ENCODE measurements at regions not wholly inside any gene's neighbourhood (a gene's known extent, or its start where the extent isn't known, plus 50 kb on each side); places are given as distances from the start of the nearest gene placed in this dataset.

DNA sequence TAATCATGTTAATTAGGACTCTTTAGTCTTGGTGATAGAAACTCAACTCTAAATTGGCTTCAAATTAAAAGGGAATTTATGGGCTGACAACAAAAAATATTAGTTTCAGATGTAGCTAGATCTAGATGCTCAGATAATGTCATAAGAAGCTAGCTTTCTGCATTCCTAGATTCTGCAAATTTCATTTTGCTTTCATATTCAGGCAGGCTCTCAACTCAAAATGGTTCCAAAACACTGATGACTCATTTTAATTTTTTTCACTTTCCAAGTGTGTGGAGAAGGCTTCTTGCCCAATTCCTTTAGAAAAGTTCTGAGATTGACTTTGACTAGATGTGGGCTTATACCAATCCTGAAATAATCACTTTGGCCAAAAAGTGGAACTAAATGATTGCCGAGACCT lies 236.7 kb upstream of the GOT2 start:
- H3F3A ChIP-seq (ENCODE audit: insufficient read depth): no peaks in the 10 kb centered on the region
- no peak overlapping the region for H2AFZ ChIP-seq
- H4K20me1 ChIP-seq (ENCODE audit: insufficient read depth): no peaks in the 10 kb centered on the region
- H3K27ac ChIP-seq: no peak overlapping the region
- H3K9me2 ChIP-seq (ENCODE audit: insufficient read depth): no peaks in the 10 kb centered on the region
- H3K4me2 ChIP-seq (ENCODE audit: unreplicated experiment): no peak overlapping the region
- in situ Hi-C loops (cut with MboI): no loop called here
- H3K9ac ChIP-seq: no peak overlapping the region
- TF ChIP-seq EZH2phosphoT487 (IDR thresholded peaks at IDR 0.05; ENCODE audit: insufficient read depth, low read depth) (no peak), EZH2 (IDR thresholded peaks at IDR 0.05; ENCODE audit: insufficient read depth, poor library complexity, severe bottlenecking) (no peak)
- H3K4me3 ChIP-seq: no peak overlapping the region
- DNase-seq: peak; percentile 3
- no peaks in the 10 kb centered on the region for H3K9me3 ChIP-seq (ENCODE audit: low read depth)
- WGBS, 2 experiments (ENCODE audit: low coverage in 1 of 2, low lambda C conversion rate in 2 of 2, missing lambda C conversion rate in 2 of 2): 0% methylated on average over 1 of the region's 1 CpG
- H3K27me3 ChIP-seq (replicated peaks; ENCODE audit: insufficient read depth): no peaks in the 10 kb centered on the region
- H3K79me2 ChIP-seq (ENCODE audit: insufficient read depth): no peaks in the 10 kb centered on the region
- no peaks in the 10 kb centered on the region for H3K4me1 ChIP-seq (ENCODE audit: insufficient read depth)
- no peaks in the 10 kb centered on the region for H3K36me3 ChIP-seq (ENCODE audit: low read depth)

DNA sequence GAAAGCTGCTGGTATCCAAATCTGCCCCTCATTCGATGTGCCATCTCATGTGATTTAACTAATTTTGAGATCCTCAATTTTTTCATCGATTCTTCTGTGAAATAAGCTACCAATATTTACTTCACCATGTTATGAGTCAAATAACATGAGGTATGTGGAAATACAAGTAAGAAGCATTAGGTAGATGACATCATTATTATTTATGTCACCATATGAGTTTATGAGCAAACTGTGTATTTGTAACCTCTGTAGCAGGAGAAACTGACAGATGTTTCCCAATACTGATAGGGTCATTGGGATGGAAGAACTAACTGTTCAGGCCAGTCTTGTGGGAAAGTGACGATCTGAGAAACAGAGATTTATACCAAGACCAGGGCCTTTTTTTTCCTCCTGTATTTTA lies 229.4 kb upstream of the GOT2 start:
- H3K36me3 ChIP-seq (ENCODE audit: low read depth): no peaks in the 10 kb centered on the region
- WGBS, 2 experiments (ENCODE audit: low coverage in 1 of 2, low lambda C conversion rate in 2 of 2, missing lambda C conversion rate in 2 of 2): 18 to 21% methylated on average over 3 of the region's 3 CpGs
- H3F3A ChIP-seq (ENCODE audit: insufficient read depth): no peaks in the 10 kb centered on the region
- H3K9me3 ChIP-seq (ENCODE audit: low read depth): no peaks in the 10 kb centered on the region
- no peaks in the 10 kb centered on the region for H4K20me1 ChIP-seq (ENCODE audit: insufficient read depth)
- H3K27me3 ChIP-seq (replicated peaks; ENCODE audit: insufficient read depth): no peaks in the 10 kb centered on the region
- H3K4me2 ChIP-seq (ENCODE audit: unreplicated experiment): no peak overlapping the region
- H3K9me2 ChIP-seq (ENCODE audit: insufficient read depth): no peaks in the 10 kb centered on the region
- TF ChIP-seq EZH2phosphoT487 (IDR thresholded peaks at IDR 0.05; ENCODE audit: insufficient read depth, low read depth) (no peak), EZH2 (IDR thresholded peaks at IDR 0.05; ENCODE audit: insufficient read depth, poor library complexity, severe bottlenecking) (no peak)
- H3K79me2 ChIP-seq (ENCODE audit: insufficient read depth): no peaks in the 10 kb centered on the region
- H3K27ac ChIP-seq: no peak overlapping the region
- H3K9ac ChIP-seq: no peak overlapping the region
- no peak overlapping the region for H2AFZ ChIP-seq
- no peaks in the 10 kb centered on the region for H3K4me1 ChIP-seq (ENCODE audit: insufficient read depth)
- in situ Hi-C loops (cut with MboI): no loop called here
- DNase-seq: no peak
- no peak overlapping the region for H3K4me3 ChIP-seq

DNA sequence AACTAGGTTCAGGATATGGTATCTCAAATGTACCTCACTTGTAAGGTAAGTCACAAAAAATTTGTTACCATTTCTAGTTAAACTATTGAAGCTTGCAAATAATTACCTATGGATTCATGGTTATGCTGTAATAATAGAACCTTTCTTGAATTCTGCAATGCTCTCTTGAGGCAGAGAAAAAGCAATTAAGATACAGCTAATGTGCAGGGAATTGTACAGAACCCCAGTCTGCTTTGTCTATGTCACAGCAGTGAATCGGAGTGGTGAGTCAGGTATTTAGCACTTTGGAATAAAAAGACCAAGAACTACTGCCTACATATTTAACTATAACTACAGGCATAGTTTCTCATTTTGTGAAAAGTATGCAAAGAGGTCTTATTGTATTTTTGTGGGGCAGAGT lies 228.7 kb upstream of the GOT2 start:
- whole genome bisulfite sequencing, 2 experiments (ENCODE audit: low coverage in 1 of 2, low lambda C conversion rate in 2 of 2, missing lambda C conversion rate in 2 of 2): 19 to 27% methylated on average over 1 of the region's 1 CpG
- TF ChIP-seq EZH2phosphoT487 (IDR thresholded peaks at IDR 0.05; ENCODE audit: insufficient read depth, low read depth) (no peak), EZH2 (IDR thresholded peaks at IDR 0.05; ENCODE audit: insufficient read depth, poor library complexity, severe bottlenecking) (no peak)
- H2AFZ ChIP-seq: no peak overlapping the region

DNA sequence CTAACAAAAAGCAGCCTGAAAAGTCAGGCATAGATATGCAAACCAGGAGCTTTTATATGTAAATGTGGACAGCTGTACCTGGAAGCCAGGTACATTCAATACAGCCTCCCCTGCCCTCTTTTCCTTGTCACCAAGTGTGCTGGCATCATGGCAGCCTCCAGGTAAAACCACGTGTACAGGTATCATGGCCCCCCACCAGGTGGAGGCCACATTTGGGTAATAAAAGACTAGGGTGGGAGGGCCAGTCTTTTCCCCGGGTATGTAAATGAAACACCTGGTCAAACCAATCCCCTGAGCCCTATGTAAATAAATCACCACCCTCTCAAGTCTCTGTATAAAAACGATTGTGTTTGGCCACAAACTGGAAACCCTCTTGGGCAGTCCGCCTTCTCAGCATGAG lies 226.4 kb upstream of the GOT2 start:
- no peaks in the 10 kb centered on the region for H3K36me3 ChIP-seq (ENCODE audit: low read depth)
- no peak overlapping the region for H3K4me2 ChIP-seq (ENCODE audit: unreplicated experiment)
- no peaks in the 10 kb centered on the region for H3K4me1 ChIP-seq (ENCODE audit: insufficient read depth)
- H3K9me3 ChIP-seq (ENCODE audit: low read depth): no peaks in the 10 kb centered on the region
- no peaks in the 10 kb centered on the region for H3F3A ChIP-seq (ENCODE audit: insufficient read depth)
- H4K20me1 ChIP-seq (ENCODE audit: insufficient read depth): no peaks in the 10 kb centered on the region
- no peak overlapping the region for H3K9ac ChIP-seq
- H3K9me2 ChIP-seq (ENCODE audit: insufficient read depth): no peaks in the 10 kb centered on the region
- no peaks in the 10 kb centered on the region for H3K27me3 ChIP-seq (replicated peaks; ENCODE audit: insufficient read depth)
- in situ Hi-C loops (cut with MboI): no loop called here
- 25 to 30% methylated on average over 4 of the region's 4 CpGs for WGBS, 2 experiments (ENCODE audit: low coverage in 1 of 2, low lambda C conversion rate in 2 of 2, missing lambda C conversion rate in 2 of 2)
- DNase-seq: no peak
- TF ChIP-seq EZH2phosphoT487 (IDR thresholded peaks at IDR 0.05; ENCODE audit: insufficient read depth, low read depth) (no peak), EZH2 (IDR thresholded peaks at IDR 0.05; ENCODE audit: insufficient read depth, poor library complexity, severe bottlenecking) (no peak)
- H2AFZ ChIP-seq: no peak overlapping the region
- H3K27ac ChIP-seq: no peak overlapping the region
- H3K4me3 ChIP-seq: no peak overlapping the region
- H3K79me2 ChIP-seq (ENCODE audit: insufficient read depth): no peaks in the 10 kb centered on the region

More for the DNA sequence above, 228.7 kb upstream of the GOT2 start:
- no peaks in the 10 kb centered on the region for H3K9me3 ChIP-seq (ENCODE audit: low read depth)
- no peaks in the 10 kb centered on the region for H3K9me2 ChIP-seq (ENCODE audit: insufficient read depth)
- H3K27ac ChIP-seq: no peak overlapping the region
- H3K27me3 ChIP-seq (replicated peaks; ENCODE audit: insufficient read depth): no peaks in the 10 kb centered on the region
- H3K4me1 ChIP-seq (ENCODE audit: insufficient read depth): no peaks in the 10 kb centered on the region
- no peak for DNase-seq
- H4K20me1 ChIP-seq (ENCODE audit: insufficient read depth): no peaks in the 10 kb centered on the region
- H3K9ac ChIP-seq: no peak overlapping the region
- in situ Hi-C loops (cut with MboI): no loop called here
- H3K4me3 ChIP-seq: no peak overlapping the region
- H3K79me2 ChIP-seq (ENCODE audit: insufficient read depth): no peaks in the 10 kb centered on the region
- H3F3A ChIP-seq (ENCODE audit: insufficient read depth): no peaks in the 10 kb centered on the region
- H3K4me2 ChIP-seq (ENCODE audit: unreplicated experiment): no peak overlapping the region
- H3K36me3 ChIP-seq (ENCODE audit: low read depth): no peaks in the 10 kb centered on the region

DNA sequence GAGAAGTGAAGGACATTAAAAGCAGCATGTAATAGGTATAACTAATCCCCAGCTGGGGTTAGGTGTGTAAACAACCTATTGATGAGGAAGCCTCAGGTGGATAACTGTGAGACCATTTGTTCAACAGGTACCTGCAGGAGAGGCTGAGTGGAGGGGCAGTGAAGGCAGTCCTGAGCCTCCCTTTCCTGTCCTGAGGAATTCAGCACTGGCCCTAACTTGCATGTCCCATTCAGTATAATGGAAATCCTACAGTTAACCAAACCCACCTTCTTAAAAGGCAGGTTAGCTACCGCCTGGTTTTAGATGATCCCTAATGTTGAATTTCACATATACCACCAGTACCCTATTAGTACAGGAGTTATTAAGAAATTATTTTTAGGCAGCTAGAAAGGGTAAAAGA lies 225.9 kb upstream of the GOT2 start:
- H3K27me3 ChIP-seq (replicated peaks; ENCODE audit: insufficient read depth): no peaks in the 10 kb centered on the region
- H2AFZ ChIP-seq: no peak overlapping the region
- H3K4me1 ChIP-seq (ENCODE audit: insufficient read depth): no peaks in the 10 kb centered on the region
- H3F3A ChIP-seq (ENCODE audit: insufficient read depth): no peaks in the 10 kb centered on the region
- in situ Hi-C loops (cut with MboI): no loop called here
- H3K27ac ChIP-seq: no peak overlapping the region
- H3K79me2 ChIP-seq (ENCODE audit: insufficient read depth): no peaks in the 10 kb centered on the region
- no peak overlapping the region for H3K9ac ChIP-seq
- 57 to 73% methylated on average over 1 of the region's 1 CpG for WGBS, 2 experiments (ENCODE audit: low coverage in 1 of 2, low lambda C conversion rate in 2 of 2, missing lambda C conversion rate in 2 of 2)
- no peaks in the 10 kb centered on the region for H4K20me1 ChIP-seq (ENCODE audit: insufficient read depth)
- H3K4me2 ChIP-seq (ENCODE audit: unreplicated experiment): no peak overlapping the region
- DNase-seq: no peak
- H3K4me3 ChIP-seq: no peak overlapping the region
- H3K36me3 ChIP-seq (ENCODE audit: low read depth): no peaks in the 10 kb centered on the region
- no peaks in the 10 kb centered on the region for H3K9me3 ChIP-seq (ENCODE audit: low read depth)
- TF ChIP-seq EZH2phosphoT487 (IDR thresholded peaks at IDR 0.05; ENCODE audit: insufficient read depth, low read depth) (no peak), EZH2 (IDR thresholded peaks at IDR 0.05; ENCODE audit: insufficient read depth, poor library complexity, severe bottlenecking) (no peak)
- H3K9me2 ChIP-seq (ENCODE audit: insufficient read depth): no peaks in the 10 kb centered on the region
